Left hindlimb (tissue), 1 donor: ENCODE measurements at regions not wholly inside any gene's neighbourhood (a gene's known extent, or its start where the extent isn't known, plus 50 kb on each side); places are given as distances from the start of the nearest gene placed in this dataset.
"Not testable (repeated sequence)": the region's sequence is repeated elsewhere in the genome, so short reads cannot be mapped to it uniquely, and the experiment has no call there.

Experiments used
- DNase-seq: peaks from one replicate; pipeline ENCODE4 v3.0.0-alpha.2; 2018

- no peak for DNase-seq
Measured at GRCh38 chr1:90396917-90397316, 320.2 kb downstream of the BARHL2 start.

GRCh38 chr1:90394247-90394646 is 322.9 kb downstream of the BARHL2 start:
- no peak for DNase-seq

- DNase-seq: no peak
Measured at GRCh38 chr1:90393025-90393424, 324.1 kb downstream of the BARHL2 start.

- no peak for DNase-seq
Measured at GRCh38 chr1:90391126-90391525, 326.0 kb downstream of the BARHL2 start.

GRCh38 chr1:90387805-90388204 is 329.3 kb downstream of the BARHL2 start:
- DNase-seq: no peak

- DNase-seq: no peak
Measured at GRCh38 chr1:90386899-90387720, 330.0 kb downstream of the BARHL2 start.

GRCh38 chr1:90384193-90384592 is 332.9 kb downstream of the BARHL2 start:
- no peak for DNase-seq

GRCh38 chr1:90382161-90382560 is 334.9 kb downstream of the BARHL2 start:
- DNase-seq: no peak

- no peak for DNase-seq
Measured at GRCh38 chr1:90381598-90381997, 335.5 kb downstream of the BARHL2 start.

- no peak for DNase-seq
Measured at GRCh38 chr1:90371448-90371813, 345.7 kb downstream of the BARHL2 start.

GRCh38 chr1:90370686-90371447 is 346.2 kb downstream of the BARHL2 start:
- peak; percentile 36 for DNase-seq

GRCh38 chr1:90362163-90362562 is 354.9 kb downstream of the BARHL2 start:
- DNase-seq: no peak

GRCh38 chr1:90361026-90361425 is 356.1 kb downstream of the BARHL2 start:
- no peak for DNase-seq

GRCh38 chr1:90359994-90360393 is 357.1 kb downstream of the BARHL2 start:
- DNase-seq: no peak

GRCh38 chr1:90358448-90358847 is 358.7 kb downstream of the BARHL2 start:
- DNase-seq: no peak

- DNase-seq: no peak
Measured at GRCh38 chr1:90357995-90358394, 359.1 kb downstream of the BARHL2 start.

- no peak for DNase-seq
Measured at GRCh38 chr1:90356991-90357390, 360.1 kb downstream of the BARHL2 start.

- DNase-seq: no peak
Measured at GRCh38 chr1:90356101-90356500, 361.0 kb downstream of the BARHL2 start.

GRCh38 chr1:90354704-90355103 is 359.8 kb downstream of the ZNF326 start:
- no peak for DNase-seq

GRCh38 chr1:90351019-90351418 is 356.1 kb downstream of the ZNF326 start:
- no peak for DNase-seq

- DNase-seq: no peak
Measured at GRCh38 chr1:90349510-90349909, 354.6 kb downstream of the ZNF326 start.

GRCh38 chr1:90348934-90349333 is 354.0 kb downstream of the ZNF326 start:
- DNase-seq: no peak

GRCh38 chr1:90348459-90348858 is 353.5 kb downstream of the ZNF326 start:
- DNase-seq: not testable (repeated sequence)

- DNase-seq: no peak
Measured at GRCh38 chr1:90347366-90347765, 352.5 kb downstream of the ZNF326 start.
